ENCODE measurements at regions not wholly inside any gene's neighbourhood (a gene's known extent, or its start where the extent isn't known, plus 50 kb on each side); places are given as distances from the start of the nearest gene placed in this dataset.

- TF ChIP-seq POLR2A (IDR thresholded peaks at IDR 0.05) (no peak), CTCF (IDR thresholded peaks at IDR 0.05 in 4 of 5, conservative IDR thresholded peaks at IDR 0.05 in 1 of 5) (no peak)
Measured at GRCh38 chr4:180280076-180280475, 1963.1 kb upstream of the TENM3 start.

Measured in gastrocnemius medialis (tissue), 4 donors.